NB4 (cell line): ENCODE measurements at regions not wholly inside any gene's neighbourhood (a gene's known extent, or its start where the extent isn't known, plus 50 kb on each side); places are given as distances from the start of the nearest gene placed in this dataset.

ENCODE experiments used
- CTCF ChIP-seq: IDR thresholded peaks from one replicate; pipeline ENCODE4 v1.5.1; 2012; ENCODE audit warnings: low read depth, low read length
- POLR2A ChIP-seq: IDR thresholded peaks from 2 replicates; pipeline ENCODE4 v1.6.1; 2011; ENCODE audit warnings: mild to moderate bottlenecking; ENCODE audit not compliant: insufficient read length; ENCODE audit errors: extremely low read depth

DNA sequence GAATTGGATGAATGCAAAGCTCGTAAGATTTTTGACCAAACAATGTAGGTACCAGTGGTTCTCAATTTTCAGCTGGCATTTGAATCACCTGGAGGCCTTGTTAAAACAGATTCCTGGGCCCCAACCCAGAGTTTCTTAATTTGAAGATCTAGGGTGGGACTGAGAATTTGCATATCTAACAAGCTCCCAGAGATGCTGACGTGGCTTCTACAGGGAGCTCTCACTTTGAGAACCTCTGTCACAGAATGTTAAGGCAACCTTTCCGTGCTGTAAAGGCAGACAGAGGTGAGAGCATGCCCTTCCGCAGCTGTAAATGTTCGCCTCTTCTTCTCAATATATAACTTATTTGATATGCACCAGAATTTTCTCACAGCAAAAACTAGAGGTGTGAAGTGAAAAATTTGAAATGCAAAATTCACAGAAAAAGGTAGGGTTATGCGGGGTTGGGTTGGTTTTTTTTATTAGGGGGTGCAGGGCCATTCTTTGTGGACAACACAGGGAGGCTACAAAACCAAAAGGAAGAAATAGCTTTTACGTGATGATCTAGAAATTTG, 69.4 kb downstream of the BMP2 start:
- TF ChIP-seq POLR2A (no peak), CTCF (no peak)
